ENCODE measurements at regions not wholly inside any gene's neighbourhood (a gene's known extent, or its start where the extent isn't known, plus 50 kb on each side); places are given as distances from the start of the nearest gene placed in this dataset.

- ATAC-seq = no peak
Measured at GRCh38 chr7:19439517-19439916, 269.3 kb downstream of the POLR1F start.

- no peak for ATAC-seq
Measured at GRCh38 chr7:19437446-19437845, 271.4 kb downstream of the POLR1F start.

- no peak for ATAC-seq
Measured at GRCh38 chr7:19427944-19428343, 280.9 kb downstream of the POLR1F start.

- ATAC-seq = no peak
Measured at GRCh38 chr7:19421861-19422260, 276.6 kb upstream of the FERD3L start.

- no peak for ATAC-seq
Measured at GRCh38 chr7:19417231-19417630, 272.0 kb upstream of the FERD3L start.

GRCh38 chr7:19415123-19415522, 269.9 kb upstream of the FERD3L start:
- ATAC-seq = no peak

GRCh38 chr7:19413443-19413965, 268.3 kb upstream of the FERD3L start:
- no peak for ATAC-seq

- no peak for ATAC-seq
Measured at GRCh38 chr7:19410691-19411090, 265.5 kb upstream of the FERD3L start.

- no peak for ATAC-seq
Measured at GRCh38 chr7:19410106-19410505, 264.9 kb upstream of the FERD3L start.

- ATAC-seq = no peak
Measured at GRCh38 chr7:19408706-19409220, 263.5 kb upstream of the FERD3L start.

- no peak for ATAC-seq
Measured at GRCh38 chr7:19407270-19407669, 262.0 kb upstream of the FERD3L start.

- no peak for ATAC-seq
Measured at GRCh38 chr7:19405541-19405940, 260.3 kb upstream of the FERD3L start.

- ATAC-seq = no peak
Measured at GRCh38 chr7:19404912-19405329, 259.7 kb upstream of the FERD3L start.

GRCh38 chr7:19403691-19404090, 258.5 kb upstream of the FERD3L start:
- no peak for ATAC-seq

- no peak for ATAC-seq
Measured at GRCh38 chr7:19401461-19401860, 256.2 kb upstream of the FERD3L start.

GRCh38 chr7:19400758-19401254, 255.6 kb upstream of the FERD3L start:
- ATAC-seq = no peak

- ATAC-seq = no peak
Measured at GRCh38 chr7:19397911-19398310, 252.7 kb upstream of the FERD3L start.

GRCh38 chr7:19392246-19392645, 247.0 kb upstream of the FERD3L start:
- ATAC-seq = no peak

GRCh38 chr7:19390795-19391194, 245.6 kb upstream of the FERD3L start:
- no peak for ATAC-seq

- ATAC-seq = no peak
Measured at GRCh38 chr7:19381321-19381720, 236.1 kb upstream of the FERD3L start.

- no peak for ATAC-seq
Measured at GRCh38 chr7:19378345-19378714, 233.1 kb upstream of the FERD3L start.

GRCh38 chr7:19377611-19378344, 232.6 kb upstream of the FERD3L start:
- ATAC-seq = no peak

- ATAC-seq = no peak
Measured at GRCh38 chr7:19376538-19376937, 231.3 kb upstream of the FERD3L start.

- peak; percentile 88 for ATAC-seq
Measured at GRCh38 chr7:19375976-19376375, 230.8 kb upstream of the FERD3L start.

Data from esophagus mucosa (tissue), 1 donor.